GM12872 (cell line): ENCODE measurements at regions not wholly inside any gene's neighbourhood (a gene's known extent, or its start where the extent isn't known, plus 50 kb on each side); places are given as distances from the start of the nearest gene placed in this dataset.

Experiments used
- TF ChIP-seq, protein P1 (sequence below): IDR thresholded peaks from 3 replicates; pipeline ENCODE4 v1.5.1; 2011; ENCODE audit warnings: low read depth, mild to moderate bottlenecking, low read length, moderate library complexity; ENCODE audit not compliant: insufficient read depth

DNA sequence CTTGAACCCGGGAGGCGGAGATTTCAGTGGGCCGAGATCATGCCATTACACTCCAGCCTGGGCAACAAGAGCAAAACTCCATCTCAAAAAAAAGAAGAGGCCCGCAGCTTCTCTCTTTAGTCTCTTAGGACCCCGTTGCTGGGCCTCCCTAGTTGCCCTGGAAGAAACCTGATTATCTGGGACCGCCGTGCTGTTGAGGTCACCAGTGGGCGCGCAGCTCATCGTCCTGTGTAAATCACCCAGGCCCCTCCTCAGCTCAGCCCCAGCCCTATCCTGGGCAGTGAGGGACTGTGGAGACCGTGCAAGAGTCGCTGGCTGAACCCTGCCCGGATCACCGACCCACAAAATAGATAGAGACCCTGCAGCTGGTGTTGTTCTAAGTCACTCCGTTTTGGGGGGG, 85.0 kb downstream of the UNCX start:
- TF ChIP-seq, protein P1, sequence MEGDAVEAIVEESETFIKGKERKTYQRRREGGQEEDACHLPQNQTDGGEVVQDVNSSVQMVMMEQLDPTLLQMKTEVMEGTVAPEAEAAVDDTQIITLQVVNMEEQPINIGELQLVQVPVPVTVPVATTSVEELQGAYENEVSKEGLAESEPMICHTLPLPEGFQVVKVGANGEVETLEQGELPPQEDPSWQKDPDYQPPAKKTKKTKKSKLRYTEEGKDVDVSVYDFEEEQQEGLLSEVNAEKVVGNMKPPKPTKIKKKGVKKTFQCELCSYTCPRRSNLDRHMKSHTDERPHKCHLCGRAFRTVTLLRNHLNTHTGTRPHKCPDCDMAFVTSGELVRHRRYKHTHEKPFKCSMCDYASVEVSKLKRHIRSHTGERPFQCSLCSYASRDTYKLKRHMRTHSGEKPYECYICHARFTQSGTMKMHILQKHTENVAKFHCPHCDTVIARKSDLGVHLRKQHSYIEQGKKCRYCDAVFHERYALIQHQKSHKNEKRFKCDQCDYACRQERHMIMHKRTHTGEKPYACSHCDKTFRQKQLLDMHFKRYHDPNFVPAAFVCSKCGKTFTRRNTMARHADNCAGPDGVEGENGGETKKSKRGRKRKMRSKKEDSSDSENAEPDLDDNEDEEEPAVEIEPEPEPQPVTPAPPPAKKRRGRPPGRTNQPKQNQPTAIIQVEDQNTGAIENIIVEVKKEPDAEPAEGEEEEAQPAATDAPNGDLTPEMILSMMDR = no peak

DNA sequence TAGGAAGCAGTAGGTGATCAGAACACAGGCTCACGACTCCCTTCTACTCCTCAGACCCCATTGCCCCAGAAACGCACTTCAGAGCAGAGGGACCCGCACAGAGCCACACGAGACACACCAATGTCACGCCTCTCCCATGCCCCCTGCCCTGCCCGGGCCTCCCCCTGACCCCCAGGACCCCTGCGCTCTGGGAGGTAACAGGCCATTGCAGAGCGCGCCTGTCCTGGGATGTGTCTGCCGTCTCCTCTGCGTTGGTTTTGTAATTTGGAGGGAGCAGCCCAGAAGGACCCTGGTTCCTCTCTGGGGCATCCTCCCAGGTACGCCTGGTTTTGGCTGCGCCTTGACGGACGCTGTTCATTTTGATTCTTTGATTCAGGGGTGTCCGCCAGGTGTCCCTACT, 85.4 kb downstream of the UNCX start:
- TF ChIP-seq, protein P1 = no peak

DNA sequence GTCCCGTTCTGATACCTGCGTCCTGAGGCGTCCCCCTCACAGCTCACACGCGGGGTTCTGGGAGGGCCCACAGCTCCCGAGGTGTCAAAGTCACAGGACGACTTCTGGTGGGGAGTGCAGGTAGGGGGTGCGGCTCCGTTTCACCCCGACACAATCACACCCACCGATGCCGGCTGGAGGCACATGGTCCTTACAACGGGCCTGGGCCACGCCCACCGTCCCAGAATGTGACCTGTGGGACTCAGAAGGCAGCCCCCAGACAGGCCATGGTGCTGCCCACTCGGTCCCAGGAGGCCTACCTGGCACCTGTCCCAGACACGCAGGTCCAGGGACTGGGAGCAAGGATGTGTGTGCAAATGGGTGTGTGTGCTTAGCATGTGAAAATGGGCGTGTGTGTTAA, 86.0 kb downstream of the UNCX start:
- TF ChIP-seq, protein P1 = no peak

DNA sequence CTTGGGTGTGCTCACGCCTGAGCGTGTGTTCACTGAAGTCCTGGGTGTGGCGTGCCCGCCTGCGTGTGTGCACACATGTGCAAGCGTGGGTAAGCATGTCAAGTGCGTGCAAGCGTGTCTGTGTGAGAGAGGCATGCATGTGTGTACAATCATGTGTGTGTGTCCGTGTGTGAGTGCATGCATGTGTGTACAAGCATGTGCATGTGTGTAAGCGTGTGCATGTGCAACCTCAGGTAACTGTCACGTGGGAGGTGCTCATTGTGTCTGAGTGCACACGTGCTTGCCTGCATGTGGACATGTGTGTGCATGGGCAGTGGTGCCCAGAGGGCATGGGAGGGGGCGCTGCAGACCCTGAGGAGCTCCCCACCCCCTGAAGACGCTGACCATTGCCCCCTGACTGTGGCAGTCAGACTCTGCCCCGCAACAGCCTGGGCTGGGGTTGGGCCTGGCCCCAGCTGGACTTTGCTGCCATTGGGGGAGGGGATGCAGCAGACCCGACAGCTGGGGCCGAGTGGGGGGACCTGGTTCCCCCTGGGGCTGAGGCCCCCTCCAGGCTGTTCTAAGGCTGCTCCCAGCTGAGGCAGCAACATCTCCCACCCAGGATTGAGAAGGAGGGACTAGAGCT, 88.1 kb downstream of the UNCX start:
- TF ChIP-seq, protein P1 = no peak

DNA sequence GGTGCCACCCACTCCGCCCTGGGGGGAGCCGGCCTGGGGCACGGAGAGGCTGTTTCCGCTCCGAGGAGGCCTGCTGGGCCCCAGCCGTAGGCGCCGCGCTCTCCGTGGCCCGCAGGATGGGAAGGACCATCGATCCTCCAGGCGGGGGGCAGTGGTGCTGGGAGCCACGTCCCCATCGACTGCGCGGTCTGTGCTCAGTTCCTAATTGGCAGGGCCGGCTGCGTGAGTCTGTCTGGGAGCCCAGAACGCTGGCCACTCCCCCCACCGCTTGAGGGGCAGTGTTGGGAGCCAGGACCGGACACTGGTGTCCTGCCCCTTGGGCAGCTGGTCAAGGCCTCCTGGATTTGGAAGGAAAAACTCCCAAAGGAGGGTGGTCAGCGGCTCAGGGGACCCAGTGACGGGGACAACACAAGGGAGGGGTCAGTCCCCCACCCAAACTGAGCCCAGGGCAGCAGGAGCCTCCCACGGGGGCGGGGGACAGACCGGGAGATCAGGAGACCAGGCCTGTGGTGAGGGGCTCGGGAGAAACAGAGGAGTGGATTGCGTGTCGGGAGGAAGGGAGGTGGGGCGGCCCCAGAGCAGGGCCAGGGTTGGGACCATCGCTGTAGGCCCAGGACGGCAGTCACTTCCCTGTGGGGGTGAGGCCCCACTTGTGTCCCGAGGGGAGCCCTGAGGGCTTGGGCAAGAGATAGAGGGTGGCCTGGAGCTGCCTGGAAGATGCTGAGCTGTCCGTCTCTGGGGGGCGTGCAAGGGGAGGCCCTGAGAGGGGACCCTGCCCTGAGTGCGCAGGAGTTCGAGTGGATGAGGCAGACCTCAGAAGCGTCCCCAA, 89.0 kb downstream of the UNCX start:
- TF ChIP-seq, protein P1 = no peak

DNA sequence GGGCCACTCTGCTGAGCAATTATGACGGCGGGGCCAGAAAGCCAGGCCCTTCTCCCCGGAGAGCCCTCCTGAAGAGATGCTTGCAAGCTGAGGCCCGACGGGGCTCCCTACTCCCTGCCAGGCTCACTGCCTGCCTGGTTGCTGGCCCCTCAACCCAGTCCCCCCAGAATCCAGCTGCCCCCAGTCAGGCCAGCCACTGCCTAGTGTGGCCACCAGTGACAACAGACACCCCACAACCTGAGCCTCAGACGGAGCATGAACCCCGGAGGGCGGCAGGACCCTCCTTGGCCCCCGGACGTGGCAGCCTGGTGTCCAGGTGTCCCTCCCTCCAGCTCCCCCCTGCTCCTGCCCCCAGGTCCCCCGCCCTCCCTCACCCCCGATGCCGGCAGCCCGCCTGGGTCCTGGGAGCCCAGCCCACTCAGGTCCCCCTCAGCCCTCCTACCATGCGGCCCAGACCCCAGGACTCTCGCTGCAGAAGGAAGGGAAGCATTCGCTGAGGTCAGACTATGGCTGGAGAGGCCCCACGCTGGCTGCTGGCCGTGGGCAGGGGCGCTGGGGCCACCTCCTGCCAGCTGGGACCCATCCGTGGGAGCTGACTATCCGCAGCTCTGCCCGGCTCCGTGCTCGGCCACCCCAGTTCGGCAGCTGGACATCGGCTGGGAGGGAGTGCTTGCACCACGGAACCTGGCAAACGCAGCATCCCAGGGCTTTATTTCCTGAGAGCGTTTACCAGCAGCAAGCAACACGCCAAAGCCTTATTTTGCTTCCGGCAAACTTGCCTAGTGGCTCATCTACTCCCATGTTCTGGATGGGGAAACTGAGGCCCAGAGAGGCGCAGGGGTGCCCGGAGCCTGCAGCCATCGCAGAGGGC, 89.8 kb downstream of the UNCX start:
- TF ChIP-seq, protein P1 = no peak

DNA sequence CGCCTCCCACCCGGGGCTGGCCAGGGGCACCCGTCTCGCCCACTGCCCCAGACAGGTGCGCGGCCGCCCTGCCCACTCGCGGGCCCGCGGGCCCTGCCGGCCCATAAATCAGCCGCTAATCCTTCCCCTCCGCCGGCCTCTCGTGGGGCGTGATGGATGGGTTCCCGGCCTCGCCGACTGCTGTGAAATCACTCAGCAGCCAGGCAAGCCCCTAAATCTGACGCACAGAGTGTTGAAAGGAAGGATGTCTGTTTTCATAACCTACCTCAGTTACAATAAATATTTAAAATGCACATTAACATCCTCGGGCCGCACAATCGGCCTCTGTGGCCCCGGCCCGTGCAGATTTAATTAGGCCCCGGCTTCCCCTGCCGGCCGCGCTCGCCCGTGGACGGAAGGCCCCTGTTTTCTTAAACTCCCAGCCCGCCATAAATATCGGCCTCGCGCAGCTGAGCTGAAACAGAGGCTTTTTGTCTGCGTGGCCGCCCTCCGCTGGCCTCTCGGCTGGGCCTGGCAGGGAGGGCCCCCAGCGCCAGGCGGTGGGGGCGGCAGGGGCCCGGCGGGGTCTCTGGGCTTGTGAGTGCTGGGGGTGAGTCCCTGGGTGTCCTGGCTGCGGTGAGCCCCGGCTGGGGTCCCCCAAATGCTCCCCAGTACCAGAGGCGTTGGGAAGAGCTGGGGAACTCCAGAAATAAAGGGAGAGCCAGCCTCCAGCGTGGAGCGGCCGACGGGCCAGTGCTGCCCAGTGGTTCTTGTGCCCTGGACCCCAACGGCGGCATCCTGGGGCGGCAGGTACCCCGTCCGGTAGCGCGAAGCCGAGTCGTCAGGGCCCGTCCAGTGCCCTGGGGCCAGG, 90.7 kb downstream of the UNCX start:
- TF ChIP-seq, protein P1 = no peak
